ENCODE measurements at regions not wholly inside any gene's neighbourhood (a gene's known extent, or its start where the extent isn't known, plus 50 kb on each side); places are given as distances from the start of the nearest gene placed in this dataset.

DNA sequence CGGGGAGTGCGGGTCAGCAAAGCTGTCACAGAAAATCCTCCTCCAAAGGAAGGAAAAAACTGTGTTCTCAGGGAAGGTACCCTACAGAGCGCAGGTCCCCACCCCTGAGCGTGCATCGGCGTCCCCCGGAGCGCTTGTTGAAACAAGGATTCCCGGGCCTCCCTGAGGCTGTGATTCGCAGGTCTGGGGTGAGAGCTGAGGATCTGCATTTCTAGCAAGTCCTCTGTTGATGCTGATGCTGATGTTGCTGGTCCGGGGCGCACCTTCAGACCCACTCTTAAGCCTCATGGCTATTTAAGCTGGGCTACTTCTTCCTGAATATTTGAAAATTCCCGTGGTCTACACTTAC, 226.2 kb upstream of the IGF1R start:
- WGBS, 2 donors: 13 to 15% methylated on average over 12 to 13 of the region's 13 CpGs
- H3K9me3 ChIP-seq: no peaks in the 10 kb centered on the region
- intact Hi-C loops (cut with DNase I; ENCODE audit: low total_unique reads): loop anchor here (10.0 kb wide), 1 partner anchor 107 kb away; no protein-coding TSS in a partner anchor
- no peak for DNase-seq
- H3K4me3 ChIP-seq: peak overlapping the region in 1 of 2 donors; percentile 47
- TF ChIP-seq, protein P1, sequence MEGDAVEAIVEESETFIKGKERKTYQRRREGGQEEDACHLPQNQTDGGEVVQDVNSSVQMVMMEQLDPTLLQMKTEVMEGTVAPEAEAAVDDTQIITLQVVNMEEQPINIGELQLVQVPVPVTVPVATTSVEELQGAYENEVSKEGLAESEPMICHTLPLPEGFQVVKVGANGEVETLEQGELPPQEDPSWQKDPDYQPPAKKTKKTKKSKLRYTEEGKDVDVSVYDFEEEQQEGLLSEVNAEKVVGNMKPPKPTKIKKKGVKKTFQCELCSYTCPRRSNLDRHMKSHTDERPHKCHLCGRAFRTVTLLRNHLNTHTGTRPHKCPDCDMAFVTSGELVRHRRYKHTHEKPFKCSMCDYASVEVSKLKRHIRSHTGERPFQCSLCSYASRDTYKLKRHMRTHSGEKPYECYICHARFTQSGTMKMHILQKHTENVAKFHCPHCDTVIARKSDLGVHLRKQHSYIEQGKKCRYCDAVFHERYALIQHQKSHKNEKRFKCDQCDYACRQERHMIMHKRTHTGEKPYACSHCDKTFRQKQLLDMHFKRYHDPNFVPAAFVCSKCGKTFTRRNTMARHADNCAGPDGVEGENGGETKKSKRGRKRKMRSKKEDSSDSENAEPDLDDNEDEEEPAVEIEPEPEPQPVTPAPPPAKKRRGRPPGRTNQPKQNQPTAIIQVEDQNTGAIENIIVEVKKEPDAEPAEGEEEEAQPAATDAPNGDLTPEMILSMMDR (IDR thresholded peaks at IDR 0.05): no peak
- TF ChIP-seq POLR2A (IDR thresholded peaks at IDR 0.05): no peak
- H3K27me3 ChIP-seq: no peaks in the 10 kb centered on the region
- H3K36me3 ChIP-seq (ENCODE audit: low read depth, missing control alignments): no peaks in the 10 kb centered on the region
- H3K27ac ChIP-seq: no peak overlapping the region
- peaks cover 10% of the 10 kb centered on the region for H3K4me1 ChIP-seq

GRCh38 chr15:98425173-98425572, 223.2 kb upstream of the IGF1R start:
- Histone ChIP-seq H3K9me3 (no peaks in the 10 kb centered on the region), H3K4me1 (peaks cover 10% of the 10 kb centered on the region), H3K4me3 (no peak overlapping the region), H3K27ac (no peak overlapping the region), H3K36me3 (ENCODE audit: low read depth, missing control alignments) (no peaks in the 10 kb centered on the region), H3K27me3 (no peaks in the 10 kb centered on the region)
- DNase-seq: no peak
- intact Hi-C loops (cut with DNase I; ENCODE audit: low total_unique reads): loop anchor here (10.0 kb wide), 1 partner anchor 110 kb away; no protein-coding TSS in a partner anchor
- 68 to 69% methylated on average over 11 of the region's 11 CpGs for WGBS, 2 donors
- TF ChIP-seq, protein P1 (IDR thresholded peaks at IDR 0.05): no peak
- TF ChIP-seq POLR2A (IDR thresholded peaks at IDR 0.05): no peak

DNA sequence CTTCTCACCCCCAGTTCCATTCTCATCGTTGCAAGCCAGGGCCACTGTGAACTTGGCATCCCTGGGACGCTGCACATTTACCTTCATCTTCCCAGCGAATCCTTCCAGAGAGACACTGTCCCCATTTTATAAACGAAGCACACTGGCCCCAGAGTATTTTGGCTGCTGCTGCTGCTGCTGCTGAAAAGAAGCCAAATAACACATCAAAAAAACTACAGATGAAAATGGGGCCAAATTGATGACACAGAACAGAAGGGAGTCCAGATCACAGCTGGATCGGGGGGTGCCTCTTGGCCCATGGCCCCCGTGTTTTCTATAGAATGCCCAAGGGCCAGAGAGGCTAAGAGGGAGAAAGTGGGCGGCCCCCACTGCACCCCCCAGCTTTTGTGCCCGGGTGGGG, 221.0 kb upstream of the IGF1R start:
- DNase-seq: no peak
- no peak overlapping the region for H3K27ac ChIP-seq
- no peaks in the 10 kb centered on the region for H3K4me1 ChIP-seq
- H3K9me3 ChIP-seq: no peaks in the 10 kb centered on the region
- H3K27me3 ChIP-seq: no peaks in the 10 kb centered on the region
- no peaks in the 10 kb centered on the region for H3K36me3 ChIP-seq (ENCODE audit: low read depth, missing control alignments)
- 35 to 41% methylated on average over 7 to 8 of the region's 8 CpGs for WGBS, 2 donors
- H3K4me3 ChIP-seq: no peak overlapping the region
- intact Hi-C loops (cut with DNase I; ENCODE audit: low total_unique reads): loop anchor here (10.0 kb wide), 1 partner anchor 113 kb away; no protein-coding TSS in a partner anchor
- TF ChIP-seq POLR2A (IDR thresholded peaks at IDR 0.05): no peak
- TF ChIP-seq, protein P1 (IDR thresholded peaks at IDR 0.05): no peak

DNA sequence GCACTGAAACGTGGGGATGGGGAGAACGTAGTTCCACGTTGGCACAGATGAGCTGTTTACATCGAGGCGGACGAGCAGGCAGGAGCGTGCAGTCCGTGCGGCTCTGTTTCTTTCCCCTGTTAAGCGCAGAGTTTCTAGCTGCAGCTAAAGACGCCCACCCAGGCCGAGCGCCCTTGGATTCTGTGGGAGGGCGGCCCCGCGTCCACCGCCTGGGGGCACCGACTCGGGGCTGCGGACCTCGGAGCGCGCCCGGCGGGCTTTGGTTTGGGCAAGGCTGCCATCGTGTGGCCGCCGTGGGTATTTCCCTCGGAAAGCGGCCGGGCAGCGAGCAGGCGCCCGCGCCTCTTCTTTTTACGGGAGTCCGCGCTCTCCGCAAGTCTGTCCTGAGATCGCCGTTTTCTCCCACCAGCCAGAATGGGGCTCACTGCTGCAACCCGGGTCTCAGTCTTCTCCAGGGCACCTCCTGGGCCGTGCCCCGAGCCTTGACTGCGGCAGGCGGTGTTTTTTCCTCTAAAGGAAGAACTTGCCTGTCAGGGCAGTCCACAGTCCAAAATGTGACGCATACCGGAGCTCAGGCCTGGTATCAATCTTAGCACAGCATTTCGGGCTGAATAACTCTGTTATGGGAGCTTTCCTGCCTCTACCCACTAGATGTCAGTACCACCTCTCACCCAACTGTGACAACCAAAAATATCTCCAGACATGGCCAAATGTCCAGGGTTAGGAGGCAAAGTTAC, 219.9 kb upstream of the IGF1R start:
- Histone ChIP-seq H3K4me3 (peak overlapping the region; percentile 42 to 55), H3K9me3 (no peaks in the 10 kb centered on the region), H3K4me1 (no peaks in the 10 kb centered on the region), H3K36me3 (ENCODE audit: low read depth, missing control alignments) (no peaks in the 10 kb centered on the region), H3K27ac (no peak overlapping the region), H3K27me3 (no peaks in the 10 kb centered on the region)
- peak; percentile 85 for DNase-seq
- 0% methylated on average over 13 to 49 of the region's 49 CpGs for WGBS, 2 donors
- intact Hi-C loops (cut with DNase I; ENCODE audit: low total_unique reads): loop anchor here (10.0 kb wide), 1 partner anchor 114 kb away; no protein-coding TSS in a partner anchor
- TF ChIP-seq, protein P1 (IDR thresholded peaks at IDR 0.05): peak; percentile 71 to 86 (median 84)
- no peak for TF ChIP-seq POLR2A (IDR thresholded peaks at IDR 0.05)

DNA sequence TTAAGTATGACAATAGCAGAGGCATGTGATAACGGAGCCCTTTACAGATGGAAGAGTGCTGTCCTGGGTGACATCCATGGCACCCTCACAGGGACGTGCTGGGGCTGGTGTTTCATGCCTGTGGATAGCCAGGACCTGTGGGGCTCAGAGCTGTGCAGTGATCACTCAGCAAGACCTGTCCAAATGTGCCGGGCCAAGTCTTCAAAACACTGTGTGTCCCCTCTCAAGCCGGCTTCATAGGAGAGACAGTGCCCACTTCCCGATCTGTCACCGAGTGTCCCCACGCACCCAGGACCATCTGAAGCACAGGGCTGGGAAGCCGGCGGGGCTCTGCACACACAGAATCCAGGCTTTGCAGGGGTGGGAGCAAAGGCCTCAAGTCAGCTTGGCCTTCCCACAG, 217.2 kb upstream of the IGF1R start:
- intact Hi-C loops (cut with DNase I; ENCODE audit: low total_unique reads): no loop called here
- no peak for TF ChIP-seq POLR2A (IDR thresholded peaks at IDR 0.05)
- TF ChIP-seq, protein P1 (IDR thresholded peaks at IDR 0.05): no peak
- 92 to 96% methylated on average over 8 to 9 of the region's 9 CpGs for WGBS, 2 donors

More for the DNA sequence above, 217.2 kb upstream of the IGF1R start:
- no peaks in the 10 kb centered on the region for H3K36me3 ChIP-seq (ENCODE audit: low read depth, missing control alignments)
- no peak for DNase-seq
- no peak overlapping the region for H3K4me3 ChIP-seq
- no peaks in the 10 kb centered on the region for H3K27me3 ChIP-seq
- H3K27ac ChIP-seq: no peak overlapping the region
- H3K4me1 ChIP-seq: no peaks in the 10 kb centered on the region
- no peaks in the 10 kb centered on the region for H3K9me3 ChIP-seq
